Prostate gland (tissue), 2 donors: ENCODE measurements at regions not wholly inside any gene's neighbourhood (a gene's known extent, or its start where the extent isn't known, plus 50 kb on each side); places are given as distances from the start of the nearest gene placed in this dataset.

ENCODE experiments used
- DNase-seq: peaks from one replicate; pipeline ENCODE4 v3.0.0-alpha.2; 2019; ENCODE audit warnings: low spot score
- H3K27ac ChIP-seq, 2 donors: fragments of 200-600 bp; sonication (generic); 2 replicates each; pipeline ENCODE4 v1.5.1; 2017 to 2019
- H3K27me3 ChIP-seq: fragments of 200-600 bp; sonication (generic); replicated peaks from 2 replicates; pipeline ENCODE4 v1.5.1; 2019; ENCODE audit not compliant: insufficient read depth
- H3K36me3 ChIP-seq, 2 donors: fragments of 200-600 bp; sonication (generic); 1 replicate in 1 of 2; 2 replicates in 1 of 2; pipeline versions ENCODE4 v1.5.1 to v1.8.1; 2017 to 2019
- H3K4me1 ChIP-seq: fragments of 200-600 bp; sonication (generic); replicated peaks from 2 replicates; pipeline ENCODE4 v1.5.1; 2019
- H3K4me3 ChIP-seq, 2 donors: fragments of 200-600 bp; sonication (generic); 2 replicates each; pipeline ENCODE4 v1.5.1; 2017 to 2019
- H3K9me3 ChIP-seq: fragments of 200-600 bp; sonication (generic); 2 replicates; pipeline ENCODE4 v1.5.1; 2017
- CTCF ChIP-seq, 4 experiments: fragments of 200-600 bp in 2 of 4; fragments of 450-650 bp in 2 of 4; sonication (generic) in 2 of 4; IDR thresholded peaks; 1 replicate in 3 of 4; 2 replicates in 1 of 4; pipeline ENCODE4 v1.5.1; 2016 to 2019; ENCODE audit warnings: antibody characterized with exemption in 4 of 4, mild to moderate bottlenecking in 2 of 4, moderate library complexity in 2 of 4
- POLR2A ChIP-seq: fragments of 450-650 bp; IDR thresholded peaks from one replicate; pipeline ENCODE4 v1.6.1; 2016; ENCODE audit warnings: antibody characterized with exemption, mild to moderate bottlenecking
- POLR2AphosphoS5 ChIP-seq: sonication (generic); formaldehyde crosslinking; IDR thresholded peaks from one replicate; pipeline ENCODE4 v1.6.1; 2017; ENCODE audit warnings: antibody characterized with exemption
- WGBS: methylation state at CpG from one replicate; pipeline ENCODE4 v1.1.5; 2018; 5-methylcytosine and 5-hydroxymethylcytosine counted together
- intact Hi-C: fragments of 100-400 bp; cut with DNase I; formaldehyde crosslinking; loops from one replicate; pipeline ENCODE4 v1.14.2; 2022

- H3K27me3 ChIP-seq, result no peaks in the 10 kb centered on the region
- H3K27ac ChIP-seq, result no peak overlapping the region
- H3K4me3 ChIP-seq, result no peak overlapping the region
- intact Hi-C loops, result no loop called here
- no peak for TF ChIP-seq POLR2AphosphoS5
- TF ChIP-seq POLR2A, result no peak
- TF ChIP-seq CTCF (IDR thresholded peaks at IDR 0.05), result no peak
- DNase-seq, result no peak
- H3K36me3 ChIP-seq, result no peaks in the 10 kb centered on the region
- H3K4me1 ChIP-seq, result no peaks in the 10 kb centered on the region
- H3K9me3 ChIP-seq, result no peaks in the 10 kb centered on the region
These were observed 556.2 kb upstream of the SUCLG2 start for GRCh38 chr3:68210635-68211034.

GRCh38 chr3:68207327-68207726 is 552.9 kb upstream of the SUCLG2 start:
- Histone ChIP-seq H3K36me3 (no peaks in the 10 kb centered on the region), H3K27ac (no peak overlapping the region), H3K4me3 (no peak overlapping the region), H3K4me1 (no peaks in the 10 kb centered on the region), H3K9me3 (no peaks in the 10 kb centered on the region), H3K27me3 (no peaks in the 10 kb centered on the region)
- DNase-seq, result no peak
- intact Hi-C loops, result no loop called here
- 81% methylated on average over 2 of the region's 2 CpGs for WGBS
- no peak for TF ChIP-seq CTCF (IDR thresholded peaks at IDR 0.05)
- TF ChIP-seq POLR2A, result no peak
- TF ChIP-seq POLR2AphosphoS5, result no peak

GRCh38 chr3:68206524-68207117 is 552.2 kb upstream of the SUCLG2 start:
- Histone ChIP-seq H3K27me3 (no peaks in the 10 kb centered on the region), H3K9me3 (no peaks in the 10 kb centered on the region), H3K4me1 (no peaks in the 10 kb centered on the region), H3K4me3 (no peak overlapping the region), H3K36me3 (no peaks in the 10 kb centered on the region), H3K27ac (no peak overlapping the region)
- WGBS, result 88% methylated on average over 3 of the region's 3 CpGs
- intact Hi-C loops, result no loop called here
- TF ChIP-seq POLR2A, result no peak
- TF ChIP-seq POLR2AphosphoS5, result no peak
- TF ChIP-seq CTCF (IDR thresholded peaks at IDR 0.05), result no peak
- DNase-seq, result no peak

GRCh38 chr3:68186733-68187132 is 532.3 kb upstream of the SUCLG2 start:
- intact Hi-C loops, result no loop called here
- H3K27me3 ChIP-seq, result no peaks in the 10 kb centered on the region
- no peaks in the 10 kb centered on the region for H3K36me3 ChIP-seq
- H3K27ac ChIP-seq, result no peak overlapping the region
- TF ChIP-seq POLR2AphosphoS5 (no peak), CTCF (IDR thresholded peaks at IDR 0.05) (no peak), POLR2A (no peak)
- H3K9me3 ChIP-seq, result no peaks in the 10 kb centered on the region
- H3K4me3 ChIP-seq, result no peak overlapping the region
- H3K4me1 ChIP-seq, result no peaks in the 10 kb centered on the region
- no peak for DNase-seq
- WGBS, result 88% methylated on average over 1 of the region's 1 CpG

- Histone ChIP-seq H3K4me1 (no peaks in the 10 kb centered on the region), H3K4me3 (no peak overlapping the region), H3K9me3 (no peaks in the 10 kb centered on the region), H3K27me3 (no peaks in the 10 kb centered on the region), H3K27ac (no peak overlapping the region), H3K36me3 (no peaks in the 10 kb centered on the region)
- intact Hi-C loops, result no loop called here
- no peak for DNase-seq
- no peak for TF ChIP-seq POLR2AphosphoS5
- TF ChIP-seq POLR2A, result no peak
- no peak for TF ChIP-seq CTCF (IDR thresholded peaks at IDR 0.05)
- 71% methylated on average over 1 of the region's 1 CpG for WGBS
These were observed 522.2 kb upstream of the SUCLG2 start for GRCh38 chr3:68176600-68176999.
